ENCODE measurements at regions not wholly inside any gene's neighbourhood (a gene's known extent, or its start where the extent isn't known, plus 50 kb on each side); places are given as distances from the start of the nearest gene placed in this dataset.
A peak's percentile ranks its signal among the peaks of the same experiment; 100 is the strongest.

DNA sequence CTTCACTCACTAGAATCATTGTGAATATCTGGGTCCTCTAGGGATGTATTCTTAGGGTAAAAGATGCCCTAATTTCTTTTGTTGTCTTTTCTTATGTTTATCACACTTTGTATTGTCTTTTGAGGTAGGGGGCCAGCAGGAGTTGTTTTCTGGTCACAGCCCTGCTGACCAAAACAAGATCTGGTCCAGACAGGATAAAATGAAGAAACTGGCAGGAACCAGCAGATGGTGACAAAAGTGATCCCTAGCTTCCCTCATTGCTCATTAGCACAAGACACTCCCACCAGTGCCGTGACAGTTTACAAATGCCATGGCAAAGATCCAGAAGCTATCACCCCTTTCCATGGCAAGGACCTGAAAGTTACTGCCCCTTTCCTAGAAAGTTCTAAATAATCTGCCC lies 81.7 kb upstream of the CCDC85A start:
- DNase-seq (ENCODE audit: low read depth, low spot score), result no peak

DNA sequence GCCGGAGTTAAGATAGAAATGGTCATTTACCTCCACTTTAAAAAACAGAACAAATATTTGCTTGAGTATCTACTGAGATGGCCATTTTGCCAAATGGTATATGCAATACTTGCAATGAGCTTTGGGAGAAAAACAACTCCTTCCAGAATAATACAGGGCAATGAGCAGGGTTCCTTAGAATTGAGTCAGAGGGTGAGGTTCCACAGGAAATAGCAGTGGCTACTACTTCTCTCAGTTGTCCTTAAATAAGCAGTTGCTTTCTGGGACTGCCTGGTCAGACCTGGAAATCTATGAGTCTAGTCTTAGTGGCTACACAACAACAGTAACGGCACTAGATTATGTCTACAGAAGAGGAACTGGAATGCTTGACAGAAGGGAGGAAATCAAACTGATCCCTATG lies 80.9 kb upstream of the CCDC85A start:
- DNase-seq (ENCODE audit: low read depth, low spot score), result no peak

DNA sequence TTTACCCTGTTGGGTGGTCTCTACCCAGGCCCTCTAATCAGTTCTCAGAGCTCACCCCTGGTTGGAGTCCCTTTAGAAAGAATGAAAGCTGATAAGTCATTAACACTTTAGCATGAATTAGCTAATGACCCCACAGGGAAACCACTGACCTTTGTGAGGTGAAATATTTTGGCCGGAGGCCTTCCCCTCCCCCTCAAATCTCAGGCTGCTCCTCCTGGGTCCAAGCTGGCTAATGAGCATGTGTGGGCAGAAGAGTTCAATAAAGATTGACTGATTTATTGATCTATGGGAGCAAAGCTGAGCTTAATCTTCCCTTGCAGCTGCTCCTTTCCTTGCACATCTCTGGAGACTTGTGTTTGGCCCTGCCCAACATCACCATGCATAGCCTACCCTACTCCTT lies 78.8 kb upstream of the CCDC85A start:
- DNase-seq (ENCODE audit: low read depth, low spot score), result no peak

DNA sequence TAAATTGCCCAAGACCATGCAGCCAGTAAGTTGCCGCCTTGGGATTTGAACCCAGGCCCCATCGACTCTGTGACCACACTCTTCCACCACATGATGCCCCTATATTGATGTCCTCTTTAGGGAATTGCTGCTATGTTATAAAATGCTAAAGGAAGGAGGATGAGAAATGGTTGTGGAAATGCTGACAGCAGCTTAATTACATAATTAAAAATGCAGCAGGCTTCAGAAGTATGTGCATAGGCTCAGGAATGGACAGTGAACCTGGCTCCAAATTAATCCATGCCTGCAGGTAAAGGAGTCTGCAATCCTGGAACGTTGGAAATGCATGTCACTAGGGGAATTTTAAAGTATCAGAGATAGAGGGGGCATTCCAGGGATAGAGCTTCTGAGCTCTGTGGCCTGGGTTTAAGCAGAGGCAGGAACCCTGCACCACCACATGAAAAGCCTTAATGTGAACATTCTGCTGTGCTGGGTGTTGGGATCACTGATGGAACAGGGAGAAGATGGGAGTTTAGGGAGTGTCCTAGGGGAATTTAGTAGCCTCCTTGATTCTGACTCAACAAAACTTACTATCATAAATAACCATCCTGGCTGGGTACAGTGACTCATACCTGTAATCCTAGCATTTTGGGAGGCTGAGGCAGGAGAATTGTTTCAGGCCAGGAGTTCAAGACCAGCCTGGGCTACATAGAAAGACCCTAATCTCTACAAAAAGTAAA lies 76.1 kb upstream of the CCDC85A start:
- no peak for DNase-seq (ENCODE audit: low read depth, low spot score)

DNA sequence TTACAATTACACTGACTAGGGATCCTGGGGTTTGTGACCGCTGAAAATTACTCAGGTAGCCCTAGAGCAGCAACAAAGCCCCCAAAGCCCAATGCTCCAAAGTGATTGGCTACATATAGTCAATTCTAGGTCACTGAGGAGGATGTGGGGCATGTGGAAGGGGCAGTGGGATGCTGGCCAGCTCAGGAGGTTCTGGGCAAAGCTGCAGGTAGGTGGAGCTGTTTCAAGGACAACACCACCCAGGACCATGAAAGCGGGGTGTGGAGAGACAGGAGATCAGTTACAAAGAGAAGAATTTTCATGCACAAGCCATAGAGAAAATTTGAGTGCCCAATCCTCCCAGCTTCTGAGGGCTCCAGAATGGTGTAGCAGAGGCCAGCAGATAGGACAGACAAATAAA lies 75.0 kb upstream of the CCDC85A start:
- DNase-seq (ENCODE audit: low read depth, low spot score), result no peak

DNA sequence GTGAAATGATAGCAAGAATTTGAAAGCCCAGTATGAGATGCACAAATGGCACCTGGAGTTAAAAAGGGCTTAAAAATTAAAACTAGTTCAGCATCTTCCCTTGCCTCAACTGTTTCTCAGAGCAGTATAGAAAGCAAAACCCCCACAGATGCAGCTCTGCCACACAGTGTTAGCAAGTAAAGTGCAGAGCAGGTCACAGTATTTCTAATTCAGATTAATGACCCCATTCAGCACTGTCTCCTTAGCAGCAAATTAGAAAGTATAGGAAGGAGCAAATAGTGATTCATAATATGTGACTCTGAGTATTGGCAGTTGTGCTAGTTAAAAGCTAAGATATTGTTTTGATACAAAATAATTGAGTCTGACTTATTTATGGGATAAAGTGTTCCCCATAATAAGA lies 73.8 kb upstream of the CCDC85A start:
- no peak for DNase-seq (ENCODE audit: low read depth, low spot score)

DNA sequence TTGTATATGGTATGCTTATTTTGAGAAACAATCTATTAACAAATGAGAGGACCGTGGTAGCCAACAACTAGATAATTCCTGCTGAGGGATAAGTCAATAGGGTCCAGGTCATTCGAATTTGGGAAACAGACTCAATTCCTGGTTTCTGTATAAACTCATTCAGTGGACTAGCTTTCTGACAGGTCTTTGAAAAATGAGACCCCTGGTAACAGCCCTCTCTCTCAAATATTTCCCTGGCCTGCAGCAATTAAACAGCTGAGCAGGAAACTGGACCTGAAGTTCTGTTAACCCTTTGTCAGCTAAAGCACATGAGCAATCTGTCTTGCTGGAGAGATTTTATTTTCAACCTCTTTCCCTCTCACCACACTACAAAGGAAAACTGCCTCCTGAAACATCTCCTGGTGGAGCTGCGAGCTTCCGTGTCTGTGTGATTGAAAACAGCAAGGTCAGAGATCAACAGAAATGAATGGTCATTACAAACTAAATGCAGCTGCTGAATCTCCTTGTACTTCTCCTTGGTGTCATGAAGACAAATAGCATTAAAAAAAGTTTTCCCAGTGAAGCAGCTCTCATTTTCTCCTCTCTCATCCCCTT lies 70.3 kb upstream of the CCDC85A start:
- DNase-seq (ENCODE audit: low read depth, low spot score), result no peak

DNA sequence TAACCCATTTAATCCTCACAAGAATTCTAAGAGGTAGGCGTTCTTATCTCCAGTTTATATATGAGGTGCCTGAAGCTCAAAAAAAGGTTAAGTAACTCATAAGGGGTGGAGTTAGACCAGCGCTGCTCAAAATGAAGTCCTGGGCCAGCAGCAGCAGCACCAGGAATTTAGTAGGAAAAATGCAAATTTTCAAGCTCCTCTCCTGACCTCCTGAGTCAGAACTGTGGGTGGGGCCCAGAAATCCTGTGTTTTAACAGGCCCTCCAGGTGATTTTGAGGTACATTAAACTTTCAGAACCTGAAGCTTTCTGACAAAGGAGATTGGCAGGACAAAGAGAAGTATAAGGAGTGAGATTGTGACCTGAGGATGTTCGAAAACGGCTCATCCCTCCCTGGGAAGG lies 66.0 kb upstream of the CCDC85A start:
- no peak for DNase-seq (ENCODE audit: low read depth, low spot score)

DNA sequence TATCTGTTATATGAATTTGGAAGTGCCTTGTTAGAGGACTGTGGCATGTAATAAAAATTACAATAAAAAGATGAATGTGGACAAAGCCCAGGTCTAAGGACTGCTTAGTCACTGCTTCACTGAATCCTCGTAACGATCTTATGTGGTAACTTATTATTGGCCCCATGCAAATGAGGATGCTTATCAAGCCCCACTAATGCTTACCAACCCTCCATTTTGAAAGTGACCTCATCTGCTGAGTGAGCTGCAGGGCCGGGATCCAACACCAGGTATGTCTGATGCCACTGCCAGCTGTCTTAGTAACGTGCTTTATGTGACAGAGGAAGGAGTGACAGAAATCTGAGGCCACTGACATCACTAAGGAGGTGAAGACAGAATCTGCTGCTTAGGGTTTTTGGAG lies 65.3 kb upstream of the CCDC85A start:
- DNase-seq (ENCODE audit: low read depth, low spot score), result no peak

DNA sequence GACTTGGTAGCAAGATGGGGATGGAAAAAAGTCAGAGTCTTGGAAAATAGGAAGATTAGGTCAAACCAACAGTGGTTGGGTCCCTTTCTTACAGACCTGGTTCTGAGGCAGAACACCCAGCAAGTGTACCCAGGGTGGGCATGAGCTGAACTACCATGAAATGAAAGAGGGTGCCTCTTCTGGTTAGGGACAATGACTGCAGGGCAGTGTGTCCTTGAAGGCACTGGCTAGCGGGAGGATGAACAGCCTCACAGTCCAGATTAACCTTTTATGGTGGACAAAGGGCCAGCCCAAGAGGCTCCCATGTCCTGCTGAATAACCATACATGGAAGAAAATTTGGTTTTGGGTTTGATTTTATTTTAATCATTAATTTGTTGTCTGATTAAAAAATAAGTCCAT lies 61.8 kb upstream of the CCDC85A start:
- no peak for DNase-seq (ENCODE audit: low read depth, low spot score)

DNA sequence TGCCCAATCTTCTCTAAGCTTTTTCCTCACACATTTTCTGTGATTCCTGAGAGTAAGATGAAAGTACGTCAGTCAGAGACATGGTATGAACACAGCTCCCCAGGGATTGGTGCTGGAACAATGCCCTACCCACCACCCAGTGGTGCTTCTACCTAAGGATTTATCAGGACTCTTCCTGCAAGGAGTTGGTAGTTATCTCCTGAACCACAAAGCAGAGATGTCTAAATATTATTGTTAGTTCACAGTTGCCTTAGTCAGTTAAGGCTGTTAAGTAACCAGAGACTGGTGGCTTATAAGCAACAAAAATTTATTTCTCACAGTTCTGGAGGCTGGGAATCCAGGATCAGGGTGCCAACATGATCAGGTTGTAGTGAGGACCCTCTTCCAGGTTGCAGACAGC lies 60.3 kb upstream of the CCDC85A start:
- no peak for DNase-seq (ENCODE audit: low read depth, low spot score)

DNA sequence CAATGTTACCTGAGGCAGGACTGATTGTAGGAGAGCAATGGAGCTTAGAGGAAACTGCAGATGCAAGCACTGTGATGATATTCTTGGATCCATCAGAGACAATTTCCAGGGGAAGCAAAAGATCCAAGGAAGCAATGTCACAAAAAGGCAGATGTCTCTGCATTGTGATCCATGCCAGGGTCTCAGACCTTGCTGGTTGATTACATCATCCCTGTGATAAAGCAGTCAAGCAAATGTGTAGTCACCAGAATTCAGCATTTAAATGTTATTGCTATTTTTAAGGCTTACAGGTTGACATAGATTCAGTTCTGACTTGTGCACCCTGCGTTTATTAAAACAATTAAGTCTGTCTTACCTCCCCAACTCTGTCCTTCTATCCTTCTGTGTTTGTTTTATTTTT lies 56.8 kb upstream of the CCDC85A start:
- DNase-seq (ENCODE audit: low read depth, low spot score), result no peak

DNA sequence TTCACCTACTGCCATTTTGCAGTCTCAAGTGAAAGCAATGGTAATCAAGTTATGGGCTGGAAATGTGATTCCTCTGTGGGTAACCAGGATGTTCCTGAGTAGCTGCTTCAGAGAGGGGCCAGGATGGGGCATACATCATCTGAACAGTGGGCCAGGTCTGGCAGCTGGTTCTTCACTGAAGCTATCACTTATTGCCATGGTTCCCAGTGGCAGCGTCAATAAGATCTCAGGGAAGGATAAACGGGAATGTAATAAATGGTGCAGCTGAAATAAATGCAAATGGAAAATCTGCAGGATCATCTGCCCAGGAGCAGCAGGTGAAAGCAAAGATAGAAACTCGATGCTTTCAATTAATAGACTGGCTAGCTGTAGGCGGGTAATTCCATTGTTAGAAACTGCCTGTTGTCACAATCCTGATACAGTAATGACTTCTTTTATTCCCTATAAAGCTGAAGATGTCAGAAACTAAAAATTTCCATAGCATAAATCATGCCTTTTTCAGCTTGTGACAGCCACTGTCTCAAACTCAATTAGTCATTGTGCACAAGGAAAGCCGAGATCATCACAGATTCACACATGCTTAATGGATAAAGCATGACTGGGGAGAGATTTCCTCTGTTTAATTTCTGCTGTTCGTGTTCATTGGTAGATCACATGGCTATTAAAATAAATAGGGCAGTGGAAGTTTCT lies 56.2 kb upstream of the CCDC85A start:
- no peak for DNase-seq (ENCODE audit: low read depth, low spot score)

DNA sequence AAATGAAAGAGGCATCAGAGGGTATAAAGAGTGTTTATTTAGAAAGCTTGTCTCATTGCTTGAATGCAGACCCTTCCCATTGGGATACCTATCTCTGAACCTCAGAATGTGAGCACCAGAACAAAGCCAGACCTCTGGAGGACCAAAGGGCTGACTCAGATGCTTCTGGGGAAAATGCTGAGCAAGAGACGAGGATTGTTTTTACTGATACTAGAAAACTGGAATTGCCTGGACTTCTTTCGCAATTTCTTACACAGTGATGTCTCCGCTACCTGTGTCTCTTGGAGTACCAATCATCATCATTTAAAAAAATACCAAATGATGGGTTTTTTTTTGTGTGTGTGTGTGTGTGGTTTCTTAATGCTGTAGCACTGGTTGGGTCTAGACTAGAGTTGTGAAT lies 55.6 kb upstream of the CCDC85A start:
- no peak for DNase-seq (ENCODE audit: low read depth, low spot score)

DNA sequence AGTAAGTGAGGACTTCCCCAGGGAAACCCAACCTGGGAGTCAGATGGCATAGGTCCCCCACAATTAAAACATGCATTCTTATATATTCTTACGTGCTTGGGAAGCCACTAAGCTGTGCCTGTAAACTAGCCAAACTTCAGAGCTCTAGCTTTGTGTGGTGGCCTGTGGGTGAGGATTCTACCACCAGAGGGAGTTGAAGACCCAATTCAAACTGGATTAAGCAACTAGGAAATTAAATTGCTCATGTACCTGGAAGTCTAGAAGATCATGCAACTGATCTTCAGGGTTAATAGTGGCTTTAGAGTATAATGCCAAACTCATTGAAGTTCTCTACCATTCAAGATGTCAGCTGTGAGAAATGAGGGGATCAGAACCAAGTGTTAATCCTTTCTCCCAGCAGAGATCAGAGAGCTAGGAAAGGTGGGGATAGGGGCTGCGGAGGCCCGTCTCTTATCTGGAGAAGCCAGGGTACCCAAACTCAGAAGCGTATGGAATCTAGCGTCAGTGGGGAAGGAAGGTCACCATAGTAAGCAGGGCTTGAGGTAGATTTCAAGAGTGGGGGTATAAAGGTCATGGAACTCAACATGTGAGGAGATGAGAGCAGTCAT lies 53.2 kb upstream of the CCDC85A start:
- DNase-seq (ENCODE audit: low read depth, low spot score), result peak; percentile 19

DNA sequence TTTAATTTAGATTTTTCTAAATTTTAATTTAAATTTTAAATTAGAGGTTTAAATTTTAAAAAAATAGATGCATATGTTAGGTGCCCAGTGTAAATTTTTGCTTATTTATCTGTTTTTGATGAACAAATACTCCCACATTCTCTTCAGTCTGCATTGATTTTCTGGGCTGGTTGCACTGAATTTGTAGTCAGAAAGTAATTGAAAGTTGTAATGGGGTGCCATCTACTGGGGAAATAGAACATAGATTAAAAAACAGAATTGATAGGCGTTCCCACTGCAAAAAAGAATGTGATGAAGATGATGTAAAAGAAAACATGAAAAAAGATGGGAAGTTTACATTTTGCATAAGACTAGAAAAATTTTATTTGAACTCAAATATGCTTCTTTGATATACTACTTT lies 51.7 kb upstream of the CCDC85A start:
- DNase-seq (ENCODE audit: low read depth, low spot score), result no peak

DNA sequence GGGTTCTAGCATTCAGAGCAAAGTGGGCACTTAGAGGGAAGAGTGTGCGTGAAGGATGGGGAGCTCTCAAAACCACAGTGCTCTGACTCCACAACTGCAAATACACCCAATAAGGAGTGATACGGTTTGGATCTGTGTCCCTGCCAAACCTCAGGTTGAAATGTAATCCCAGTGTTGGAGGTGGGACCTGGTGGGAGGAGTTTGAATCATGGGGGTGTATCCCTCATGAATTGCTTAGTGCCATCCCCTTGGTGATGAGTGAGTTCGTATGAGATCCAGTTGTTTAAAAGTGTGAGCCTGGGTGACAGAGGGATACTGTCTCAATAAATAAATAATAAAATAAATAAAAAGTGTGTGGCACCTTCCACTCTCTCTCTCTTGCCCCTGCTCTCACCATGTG lies 50.3 kb upstream of the CCDC85A start:
- no peak for DNase-seq (ENCODE audit: low read depth, low spot score)

DNA sequence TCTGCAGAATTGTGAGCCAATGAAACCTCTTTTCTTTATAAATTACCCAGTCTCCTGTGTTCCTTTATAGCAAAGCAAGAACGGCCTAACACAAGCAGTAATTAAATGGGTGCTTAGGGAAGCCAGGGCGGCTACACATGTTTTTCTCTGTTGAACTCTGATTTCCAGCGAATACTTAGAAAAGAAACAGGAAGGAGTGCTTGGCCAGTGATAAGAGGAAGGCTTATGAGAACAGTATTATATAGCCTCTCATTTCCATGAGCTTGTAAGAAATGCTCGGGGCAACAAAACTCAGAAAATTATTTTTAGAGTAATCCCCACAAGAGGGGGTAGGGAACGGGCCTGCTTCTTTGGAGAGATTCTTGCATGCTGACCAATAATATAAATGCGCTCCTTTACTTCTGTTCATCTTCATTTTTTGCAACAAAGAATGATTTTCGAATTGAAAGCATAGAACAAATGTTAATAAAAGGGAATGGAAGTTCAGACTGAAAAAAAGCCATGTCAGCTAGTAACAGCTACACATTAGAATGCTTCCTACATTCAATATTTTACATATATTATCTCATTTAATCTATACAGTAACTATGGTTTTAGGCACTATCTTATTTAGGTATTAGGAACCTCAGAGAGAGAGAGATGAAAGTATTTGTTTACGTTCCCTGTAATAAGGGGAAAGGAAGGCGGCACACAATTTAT lies 49.7 kb upstream of the CCDC85A start:
- no peak for DNase-seq (ENCODE audit: low read depth, low spot score)
